Smooth muscle cell (in vitro differentiated cells): ENCODE measurements at regions not wholly inside any gene's neighbourhood (a gene's known extent, or its start where the extent isn't known, plus 50 kb on each side); places are given as distances from the start of the nearest gene placed in this dataset.

Experiments used
- DNase-seq: peaks from one replicate; lab custom pipeline; 2025; ENCODE audit not compliant: unreplicated experiment; lab: John Stamatoyannopoulos, UW
- H2AFZ ChIP-seq: fragments of 200-600 bp; sonication (generic); 2 replicates; pipeline ENCODE4 v1.6.0; 2016; ENCODE audit warnings: antibody characterized with exemption, low read depth, mild to moderate bottlenecking
- H3F3A ChIP-seq: fragments of 200-600 bp; sonication (generic); 2 replicates; pipeline ENCODE4 v1.6.0; 2017; ENCODE audit warnings: antibody characterized with exemption, low read depth
- H3K27ac ChIP-seq: fragments of 200-600 bp; sonication (generic); 2 replicates; pipeline ENCODE4 v1.5.1; 2016; ENCODE audit warnings: low read depth, mild to moderate bottlenecking
- H3K27me3 ChIP-seq: fragments of 200-600 bp; sonication (generic); 2 replicates; pipeline ENCODE4 v1.6.1; 2016; ENCODE audit warnings: low read depth, mild to moderate bottlenecking
- H3K36me3 ChIP-seq: fragments of 200-600 bp; sonication (generic); 2 replicates; pipeline ENCODE4 v1.5.1; 2016; ENCODE audit warnings: low read depth
- H3K4me1 ChIP-seq: fragments of 200-600 bp; sonication (generic); 2 replicates; pipeline ENCODE4 v1.5.1; 2016; ENCODE audit warnings: low read depth
- H3K4me2 ChIP-seq: fragments of 200-600 bp; sonication (generic); 2 replicates; pipeline ENCODE4 v1.6.0; 2016; ENCODE audit warnings: mild to moderate bottlenecking
- H3K4me3 ChIP-seq: fragments of 200-600 bp; sonication (generic); 2 replicates; pipeline ENCODE4 v1.5.1; 2016; ENCODE audit warnings: mild to moderate bottlenecking
- H3K79me2 ChIP-seq: fragments of 200-600 bp; sonication (generic); 2 replicates; pipeline ENCODE4 v1.6.0; 2016; ENCODE audit warnings: low read depth, mild to moderate bottlenecking
- H3K9ac ChIP-seq: fragments of 200-600 bp; sonication (generic); 2 replicates; pipeline ENCODE4 v1.6.0; 2016; ENCODE audit warnings: low read depth
- H3K9me3 ChIP-seq: fragments of 200-600 bp; sonication (generic); replicated peaks from 2 replicates; pipeline ENCODE4 v1.5.1; 2016; ENCODE audit warnings: low read depth
- H4K20me1 ChIP-seq: fragments of 200-600 bp; sonication (generic); 2 replicates; pipeline ENCODE4 v1.6.0; 2016; ENCODE audit warnings: low read depth
- WGBS: methylation state at CpG from one replicate; pipeline ENCODE4 v1.1.7; 2016; ENCODE audit warnings: low lambda C conversion rate; 5-methylcytosine and 5-hydroxymethylcytosine counted together
- TF ChIP-seq, protein P1 (sequence below): fragments of 200-600 bp; sonication (generic); IDR thresholded peaks from 2 replicates; pipeline ENCODE4 v1.5.1; 2017; ENCODE audit warnings: borderline replicate concordance, mild to moderate bottlenecking, antibody characterized with exemption; ENCODE audit not compliant: insufficient read depth, poor library complexity, severe bottlenecking

DNA sequence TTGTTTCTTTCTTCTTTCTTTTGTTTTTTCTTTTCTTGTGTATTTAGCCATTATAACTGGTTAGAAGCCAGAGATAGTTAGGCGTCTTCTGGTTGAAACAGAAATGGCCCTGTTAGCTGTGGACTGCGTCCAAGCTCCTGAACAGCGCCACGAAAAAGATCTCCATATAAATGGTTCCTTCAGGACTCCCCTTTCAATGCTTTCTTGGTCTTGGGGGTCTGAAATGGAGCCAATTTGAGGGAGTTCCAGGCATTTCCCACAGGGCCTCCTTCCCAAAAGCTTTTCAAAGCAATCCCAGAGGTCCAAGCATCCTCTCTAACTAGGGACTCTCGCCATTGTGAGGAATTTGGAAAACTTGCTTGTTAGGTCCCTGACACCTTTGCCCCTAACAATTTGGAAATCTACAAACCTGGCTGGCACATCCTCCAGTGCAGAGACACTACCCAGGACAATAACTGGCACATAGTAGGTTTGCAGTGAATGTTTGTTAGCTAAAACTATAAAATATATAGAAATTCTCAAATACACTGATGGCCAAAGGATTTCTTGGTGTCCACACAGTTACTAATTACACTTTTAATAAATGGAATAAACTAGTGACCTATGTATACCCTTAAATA, 80.1 kb downstream of the MYCN start:
- Histone ChIP-seq H3K4me2 (no peak overlapping the region), H3F3A (no peaks in the 10 kb centered on the region), H2AFZ (no peak overlapping the region), H4K20me1 (no peaks in the 10 kb centered on the region), H3K4me1 (peaks cover 17% of the 10 kb centered on the region), H3K4me3 (no peak overlapping the region), H3K27ac (no peak overlapping the region), H3K36me3 (no peaks in the 10 kb centered on the region), H3K9ac (no peak overlapping the region), H3K79me2 (no peaks in the 10 kb centered on the region), H3K27me3 (no peaks in the 10 kb centered on the region), H3K9me3 (no peaks in the 10 kb centered on the region)
- 95% methylated on average over 5 of the region's 5 CpGs for WGBS
- TF ChIP-seq, protein P1, sequence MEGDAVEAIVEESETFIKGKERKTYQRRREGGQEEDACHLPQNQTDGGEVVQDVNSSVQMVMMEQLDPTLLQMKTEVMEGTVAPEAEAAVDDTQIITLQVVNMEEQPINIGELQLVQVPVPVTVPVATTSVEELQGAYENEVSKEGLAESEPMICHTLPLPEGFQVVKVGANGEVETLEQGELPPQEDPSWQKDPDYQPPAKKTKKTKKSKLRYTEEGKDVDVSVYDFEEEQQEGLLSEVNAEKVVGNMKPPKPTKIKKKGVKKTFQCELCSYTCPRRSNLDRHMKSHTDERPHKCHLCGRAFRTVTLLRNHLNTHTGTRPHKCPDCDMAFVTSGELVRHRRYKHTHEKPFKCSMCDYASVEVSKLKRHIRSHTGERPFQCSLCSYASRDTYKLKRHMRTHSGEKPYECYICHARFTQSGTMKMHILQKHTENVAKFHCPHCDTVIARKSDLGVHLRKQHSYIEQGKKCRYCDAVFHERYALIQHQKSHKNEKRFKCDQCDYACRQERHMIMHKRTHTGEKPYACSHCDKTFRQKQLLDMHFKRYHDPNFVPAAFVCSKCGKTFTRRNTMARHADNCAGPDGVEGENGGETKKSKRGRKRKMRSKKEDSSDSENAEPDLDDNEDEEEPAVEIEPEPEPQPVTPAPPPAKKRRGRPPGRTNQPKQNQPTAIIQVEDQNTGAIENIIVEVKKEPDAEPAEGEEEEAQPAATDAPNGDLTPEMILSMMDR, result no peak
- no peak for DNase-seq

DNA sequence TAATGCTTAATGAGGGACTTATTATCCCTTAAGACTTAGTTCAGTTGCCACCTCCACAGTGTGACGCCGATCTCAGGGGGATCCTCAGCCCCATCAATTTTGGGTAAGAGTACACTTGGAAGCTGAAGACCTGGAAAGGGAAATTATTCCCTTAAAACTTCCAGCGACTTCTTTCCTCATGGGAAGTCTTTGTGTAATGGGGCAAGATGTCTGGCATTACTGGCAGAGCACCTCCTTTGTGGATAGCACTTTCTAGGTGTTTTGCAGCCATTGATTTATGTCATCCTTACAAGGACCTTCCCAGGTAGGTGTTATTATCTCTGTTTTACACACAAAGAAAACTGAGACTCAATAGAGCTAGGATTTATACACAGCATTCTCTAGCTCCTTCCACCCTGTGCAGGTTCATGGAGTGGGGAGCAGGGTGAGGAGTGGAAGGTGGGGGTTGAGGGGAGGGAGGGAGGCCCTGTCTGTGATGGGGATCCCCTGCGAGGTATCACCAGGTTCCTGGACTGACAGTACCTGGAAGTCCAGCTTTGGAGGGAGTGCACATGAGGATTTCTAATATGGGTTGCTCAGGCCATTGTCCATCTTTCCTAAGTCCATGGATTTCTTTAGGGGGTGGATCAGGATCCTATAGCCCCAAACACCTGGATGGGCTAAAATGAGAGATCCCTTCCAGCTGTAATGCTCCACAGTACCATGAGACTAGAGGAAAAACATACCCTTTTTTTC, 79.4 kb downstream of the MYCN start:
- Histone ChIP-seq H3K27ac (no peak overlapping the region), H3K79me2 (no peaks in the 10 kb centered on the region)
- WGBS, result 89% methylated on average over 4 of the region's 4 CpGs

DNA sequence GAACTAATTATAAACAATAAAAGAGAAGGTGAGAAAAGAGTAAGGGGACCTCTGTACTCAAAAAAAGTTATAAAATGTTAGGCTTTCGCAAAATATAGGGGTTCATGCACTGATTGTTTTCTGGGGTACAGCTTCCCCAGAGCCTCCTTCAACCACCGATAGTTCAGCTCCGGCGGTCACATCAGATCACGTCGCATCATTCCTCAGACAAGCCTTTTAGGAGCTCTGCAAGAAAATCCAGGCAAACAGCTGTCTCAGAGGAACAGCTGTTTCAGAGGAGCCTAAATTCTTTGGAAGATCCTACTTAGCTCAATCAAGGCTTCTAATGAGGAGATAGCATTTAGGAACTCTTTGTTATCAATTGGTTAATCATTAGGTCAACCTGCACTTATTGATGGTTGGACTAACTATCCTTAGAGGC, 78.7 kb downstream of the MYCN start:
- H2AFZ ChIP-seq, result no peak overlapping the region
- no peak for DNase-seq
- TF ChIP-seq, protein P1, result no peak
- no peak overlapping the region for H3K4me3 ChIP-seq
- no peak overlapping the region for H3K9ac ChIP-seq
- H3K27ac ChIP-seq, result no peak overlapping the region
- no peaks in the 10 kb centered on the region for H3K9me3 ChIP-seq
- no peaks in the 10 kb centered on the region for H3K27me3 ChIP-seq
- H3K36me3 ChIP-seq, result no peaks in the 10 kb centered on the region
- WGBS, result 92% methylated on average over 6 of the region's 6 CpGs
- no peak overlapping the region for H3K4me2 ChIP-seq
- peaks cover 17% of the 10 kb centered on the region for H3K4me1 ChIP-seq
- H4K20me1 ChIP-seq, result no peaks in the 10 kb centered on the region
- no peaks in the 10 kb centered on the region for H3K79me2 ChIP-seq
- H3F3A ChIP-seq, result no peaks in the 10 kb centered on the region

More for the DNA sequence above, 79.4 kb downstream of the MYCN start:
- Histone ChIP-seq H2AFZ (no peak overlapping the region), H3F3A (no peaks in the 10 kb centered on the region), H3K4me3 (no peak overlapping the region), H3K4me2 (no peak overlapping the region), H3K9me3 (no peaks in the 10 kb centered on the region), H3K36me3 (no peaks in the 10 kb centered on the region), H4K20me1 (no peaks in the 10 kb centered on the region), H3K27me3 (no peaks in the 10 kb centered on the region), H3K9ac (no peak overlapping the region), H3K4me1 (peaks cover 17% of the 10 kb centered on the region)
- no peak for DNase-seq
- TF ChIP-seq, protein P1, result no peak
